ENCODE measurements at regions not wholly inside any gene's neighbourhood (a gene's known extent, or its start where the extent isn't known, plus 50 kb on each side); places are given as distances from the start of the nearest gene placed in this dataset.

GRCh38 chr9:87805259-87805658, 77.4 kb upstream of the SPATA31E1 start:
- Mint-ChIP-seq H3K4me3 (ENCODE audit: unreplicated experiment) (no peak overlapping the region), H3K27ac (ENCODE audit: unreplicated experiment) (no peak overlapping the region), H3K27me3 (ENCODE audit: low read depth) (peaks cover 47% of the 10 kb centered on the region), H3K4me1 (ENCODE audit: low read depth) (no peaks in the 10 kb centered on the region), H3K9me3 (ENCODE audit: low read depth) (peaks cover 3% of the 10 kb centered on the region), H3K36me3 (ENCODE audit: low read depth) (no peaks in the 10 kb centered on the region)
- no peak for DNase-seq (ENCODE audit: low spot score)
- TF ChIP-seq CTCF (IDR thresholded peaks at IDR 0.05) = no peak

GRCh38 chr9:87810008-87810407, 72.7 kb upstream of the SPATA31E1 start:
- no peak for TF ChIP-seq CTCF (IDR thresholded peaks at IDR 0.05)
- Mint-ChIP-seq H3K9me3 (ENCODE audit: low read depth) (peaks cover 3% of the 10 kb centered on the region), H3K27ac (ENCODE audit: unreplicated experiment) (no peak overlapping the region), H3K4me3 (ENCODE audit: unreplicated experiment) (no peak overlapping the region), H3K36me3 (ENCODE audit: low read depth) (no peaks in the 10 kb centered on the region), H3K27me3 (ENCODE audit: low read depth) (peaks cover 23% of the 10 kb centered on the region), H3K4me1 (ENCODE audit: low read depth) (peaks cover 13% of the 10 kb centered on the region)
- DNase-seq (ENCODE audit: low spot score) = no peak

GRCh38 chr9:87810679-87811178, 71.9 kb upstream of the SPATA31E1 start:
- no peak for DNase-seq (ENCODE audit: low spot score)
- TF ChIP-seq CTCF (IDR thresholded peaks at IDR 0.05) = no peak
- Mint-ChIP-seq H3K9me3 (ENCODE audit: low read depth) (peaks cover 3% of the 10 kb centered on the region), H3K4me3 (ENCODE audit: unreplicated experiment) (no peak overlapping the region), H3K27me3 (ENCODE audit: low read depth) (peaks cover 21% of the 10 kb centered on the region), H3K27ac (ENCODE audit: unreplicated experiment) (no peak overlapping the region), H3K4me1 (ENCODE audit: low read depth) (peaks cover 13% of the 10 kb centered on the region), H3K36me3 (ENCODE audit: low read depth) (no peaks in the 10 kb centered on the region)

GRCh38 chr9:87812375-87813118, 70.1 kb upstream of the SPATA31E1 start:
- Mint-ChIP-seq H3K4me1 (ENCODE audit: low read depth) (peaks cover 18% of the 10 kb centered on the region), H3K4me3 (ENCODE audit: unreplicated experiment) (no peak overlapping the region), H3K36me3 (ENCODE audit: low read depth) (no peaks in the 10 kb centered on the region), H3K9me3 (ENCODE audit: low read depth) (peaks cover 3% of the 10 kb centered on the region), H3K27me3 (ENCODE audit: low read depth) (peaks cover 11% of the 10 kb centered on the region), H3K27ac (ENCODE audit: unreplicated experiment) (peak overlapping the region; percentile 38)
- DNase-seq (ENCODE audit: low spot score) = no peak
- peak; percentile 92 for TF ChIP-seq CTCF (IDR thresholded peaks at IDR 0.05)

- no peak overlapping the region for H3K27ac Mint-ChIP-seq (ENCODE audit: unreplicated experiment)
- H3K4me1 Mint-ChIP-seq (ENCODE audit: low read depth) = peaks cover 18% of the 10 kb centered on the region
- no peaks in the 10 kb centered on the region for H3K36me3 Mint-ChIP-seq (ENCODE audit: low read depth)
- H3K9me3 Mint-ChIP-seq (ENCODE audit: low read depth) = peaks cover 3% of the 10 kb centered on the region
- H3K27me3 Mint-ChIP-seq (ENCODE audit: low read depth) = peaks cover 9% of the 10 kb centered on the region
- peak; percentile 30 for TF ChIP-seq CTCF (IDR thresholded peaks at IDR 0.05)
- no peak for DNase-seq (ENCODE audit: low spot score)
- H3K4me3 Mint-ChIP-seq (ENCODE audit: unreplicated experiment) = no peak overlapping the region
Observed at GRCh38 chr9:87813119-87813463, 69.6 kb upstream of the SPATA31E1 start.
